GM23338 (cell line): ENCODE measurements at regions not wholly inside any gene's neighbourhood (a gene's known extent, or its start where the extent isn't known, plus 50 kb on each side); places are given as distances from the start of the nearest gene placed in this dataset.

Experiments used
- ATAC-seq: fragments of 200-7000 bp; cut with Tn5 transposase; 3 replicates; pipeline ENCODE4 v1.9.1; 2020
- DNase-seq: peaks from one replicate; pipeline ENCODE4 v3.0.0-alpha.2; 2015; ENCODE audit warnings: low spot score
- H2AFZ ChIP-seq: fragments of 200-600 bp; sonication (generic); 2 replicates; pipeline ENCODE4 v1.8.0; 2016; ENCODE audit warnings: antibody characterized with exemption, mild to moderate bottlenecking, moderate library complexity
- H3F3A ChIP-seq: fragments of 200-600 bp; sonication (generic); replicated peaks from 2 replicates; pipeline ENCODE4 v1.8.0; 2017; ENCODE audit warnings: antibody characterized with exemption, mixed run types, low read depth
- H3K27ac ChIP-seq: fragments of 200-600 bp; sonication (generic); 2 replicates; pipeline ENCODE4 v1.6.1; 2016; ENCODE audit warnings: low read depth
- H3K27me3 ChIP-seq: fragments of 200-600 bp; sonication (generic); 2 replicates; pipeline ENCODE4 v1.8.0; 2016; ENCODE audit warnings: mild to moderate bottlenecking, mixed run types, moderate library complexity; ENCODE audit not compliant: insufficient read depth
- H3K36me3 ChIP-seq: fragments of 200-600 bp; sonication (generic); 2 replicates; pipeline ENCODE4 v1.8.0; 2016; ENCODE audit warnings: mild to moderate bottlenecking; ENCODE audit not compliant: insufficient read depth
- H3K4me1 ChIP-seq: fragments of 200-600 bp; sonication (generic); 2 replicates; pipeline ENCODE4 v1.8.0; 2016; ENCODE audit warnings: mild to moderate bottlenecking, moderate library complexity; ENCODE audit not compliant: insufficient read depth
- H3K4me2 ChIP-seq: fragments of 200-600 bp; sonication (generic); 2 replicates; pipeline ENCODE4 v1.7.1; 2017; ENCODE audit warnings: mixed run types
- H3K4me3 ChIP-seq: fragments of 200-600 bp; sonication (generic); 2 replicates; pipeline ENCODE4 v1.6.1; 2016; ENCODE audit warnings: mixed run types
- H3K79me2 ChIP-seq: fragments of 200-600 bp; sonication (generic); replicated peaks from 2 replicates; pipeline ENCODE4 v1.8.0; 2017; ENCODE audit warnings: mild to moderate bottlenecking; ENCODE audit not compliant: insufficient read depth
- H3K9me2 ChIP-seq: fragments of 200-600 bp; sonication (generic); 2 replicates; pipeline ENCODE4 v1.8.0; 2017; ENCODE audit not compliant: insufficient read depth
- H4K20me1 ChIP-seq: fragments of 200-600 bp; sonication (generic); replicated peaks from 2 replicates; pipeline ENCODE4 v1.8.0; 2017; ENCODE audit warnings: mild to moderate bottlenecking; ENCODE audit not compliant: insufficient read depth
- H3K27ac Mint-ChIP-seq: 2 replicates; pipeline ENCODE4 v1.8.0; 2020; ENCODE audit warnings: inconsistent platforms, mild to moderate bottlenecking, moderate library complexity, mixed read lengths
- H3K27me3 Mint-ChIP-seq: 3 replicates; pipeline ENCODE4 v1.8.0; 2022; ENCODE audit warnings: low read depth, mild to moderate bottlenecking, moderate library complexity, mixed read lengths, inconsistent platforms; ENCODE audit not compliant: insufficient read depth, poor library complexity
- H3K36me3 Mint-ChIP-seq: 3 replicates; pipeline ENCODE4 v1.8.0; 2021; ENCODE audit warnings: low read depth, mild to moderate bottlenecking, inconsistent platforms, moderate library complexity, mixed read lengths
- H3K4me1 Mint-ChIP-seq: 3 replicates; pipeline ENCODE4 v1.8.0; 2020; ENCODE audit warnings: mild to moderate bottlenecking, inconsistent platforms, mixed read lengths
- H3K4me3 Mint-ChIP-seq: 3 replicates; pipeline ENCODE4 v1.8.0; 2021; ENCODE audit warnings: moderate library complexity, mild to moderate bottlenecking, inconsistent platforms, mixed read lengths
- H3K9me3 Mint-ChIP-seq: 3 replicates; pipeline ENCODE4 v1.8.0; 2020; ENCODE audit warnings: moderate library complexity, mild to moderate bottlenecking, inconsistent platforms, mixed read lengths
- CREB1 ChIP-seq: fragments of 250-450 bp; sonication (Bioruptor Pico); IDR thresholded peaks from 2 replicates; pipeline ENCODE4 v1.5.0; 2020; ENCODE audit warnings: low read depth, mild to moderate bottlenecking, moderate library complexity
- CTCF ChIP-seq, 2 experiments: fragments of 200-600 bp in 1 of 2; sonication (generic) in 1 of 2; conservative IDR thresholded peaks; 2 replicates each; pipeline versions ENCODE4 v1.5.1 to v1.6.1; 2016 to 2017; ENCODE audit warnings: antibody characterized with exemption in 2 of 2, low read depth in 2 of 2, mild to moderate bottlenecking in 2 of 2, moderate library complexity in 1 of 2
- ETS1 ChIP-seq: IDR thresholded peaks from 2 replicates; pipeline ENCODE4 v1.6.1; 2016; ENCODE audit warnings: antibody characterized with exemption
- EZH2 ChIP-seq: fragments of 200-600 bp; sonication (generic); IDR thresholded peaks from one replicate; pipeline ENCODE4 v1.8.0; 2017; ENCODE audit warnings: antibody characterized with exemption, mild to moderate bottlenecking, low read depth; ENCODE audit not compliant: unreplicated experiment
- JUNB ChIP-seq: IDR thresholded peaks from one replicate; pipeline ENCODE4 v1.6.1; 2016; ENCODE audit warnings: antibody characterized with exemption; ENCODE audit not compliant: unreplicated experiment
- REST ChIP-seq: IDR thresholded peaks from one replicate; pipeline ENCODE4 v1.6.1; 2018; ENCODE audit warnings: antibody characterized with exemption; ENCODE audit not compliant: unreplicated experiment
- STAT1 ChIP-seq: IDR thresholded peaks from one replicate; pipeline ENCODE4 v1.6.1; 2016; ENCODE audit warnings: antibody characterized with exemption; ENCODE audit not compliant: unreplicated experiment
- ZNF114 ChIP-seq: fragments of 250-450 bp; sonication (Bioruptor Pico); IDR thresholded peaks from 2 replicates; pipeline ENCODE4 v1.5.0; 2020; ENCODE audit warnings: mild to moderate bottlenecking, moderate library complexity

GRCh38 chr20:24894488-24894887 is 54.6 kb upstream of the CST7 start (continued):
- no peak for TF ChIP-seq ZNF114
- no peak for TF ChIP-seq ETS1
- no peak for TF ChIP-seq CTCF (conservative IDR thresholded peaks at IDR 0.05; ENCODE audit: low read depth in 2 of 2)
- TF ChIP-seq REST: no peak

GRCh38 chr20:24894967-24895366 is 54.1 kb upstream of the CST7 start:
- no peak overlapping the region for H2AFZ ChIP-seq
- peaks cover 8% of the 10 kb centered on the region for H3K27me3 Mint-ChIP-seq
- H3K4me1 ChIP-seq: no peaks in the 10 kb centered on the region
- DNase-seq: no peak
- H3K27me3 ChIP-seq: no peaks in the 10 kb centered on the region
- peaks cover 23% of the 10 kb centered on the region for H3K36me3 Mint-ChIP-seq
- H3K79me2 ChIP-seq: no peaks in the 10 kb centered on the region
- no peaks in the 10 kb centered on the region for H4K20me1 ChIP-seq
- no peaks in the 10 kb centered on the region for H3K36me3 ChIP-seq
- no peaks in the 10 kb centered on the region for H3F3A ChIP-seq
- H3K4me2 ChIP-seq: no peak overlapping the region
- H3K27ac Mint-ChIP-seq: no peak overlapping the region
- H3K27ac ChIP-seq: no peak overlapping the region
- ATAC-seq: no peak
- TF ChIP-seq CTCF (conservative IDR thresholded peaks at IDR 0.05; ENCODE audit: low read depth in 2 of 2) (no peak), ZNF114 (no peak), EZH2 (no peak), STAT1 (no peak), CREB1 (CRISPR knock-in tag) (no peak), ETS1 (no peak), JUNB (no peak)
- H3K4me1 Mint-ChIP-seq: no peaks in the 10 kb centered on the region
- H3K4me3 ChIP-seq: no peak overlapping the region
- peaks cover 59% of the 10 kb centered on the region for H3K9me3 Mint-ChIP-seq
- H3K4me3 Mint-ChIP-seq: no peak overlapping the region
- no peaks in the 10 kb centered on the region; the same call in 1 of the 2 replicates for H3K9me2 ChIP-seq
